CD4-positive, alpha-beta T cell treated with Interleukin-10 for 1 hour (primary cell): ENCODE measurements at regions not wholly inside any gene's neighbourhood (a gene's known extent, or its start where the extent isn't known, plus 50 kb on each side); places are given as distances from the start of the nearest gene placed in this dataset.
A peak's percentile ranks its signal among the peaks of the same experiment; 100 is the strongest.

Experiments
- DNase-seq: peaks from one replicate; pipeline ENCODE4 v3.0.0-alpha.2; 2020

DNA sequence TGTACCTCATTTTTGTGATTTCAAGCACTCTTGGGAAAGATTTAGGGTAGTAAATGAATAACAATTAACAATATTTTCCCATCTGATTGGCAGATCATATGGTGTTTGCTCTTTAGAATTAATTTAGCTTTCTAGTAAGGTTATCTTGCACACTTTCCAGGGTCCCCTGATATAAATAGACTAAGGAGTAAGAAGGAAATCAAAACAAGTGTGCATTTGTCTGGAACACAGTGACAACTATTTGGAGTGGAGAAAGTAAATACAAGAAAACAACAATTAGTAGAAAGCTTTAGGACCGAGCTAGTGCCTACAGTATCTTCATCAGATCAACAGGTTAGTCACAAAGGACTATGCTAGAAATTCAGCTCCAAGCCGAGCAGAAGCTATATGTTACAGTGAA is 429.5 kb downstream of the COG6 start:
- no peak for DNase-seq

DNA sequence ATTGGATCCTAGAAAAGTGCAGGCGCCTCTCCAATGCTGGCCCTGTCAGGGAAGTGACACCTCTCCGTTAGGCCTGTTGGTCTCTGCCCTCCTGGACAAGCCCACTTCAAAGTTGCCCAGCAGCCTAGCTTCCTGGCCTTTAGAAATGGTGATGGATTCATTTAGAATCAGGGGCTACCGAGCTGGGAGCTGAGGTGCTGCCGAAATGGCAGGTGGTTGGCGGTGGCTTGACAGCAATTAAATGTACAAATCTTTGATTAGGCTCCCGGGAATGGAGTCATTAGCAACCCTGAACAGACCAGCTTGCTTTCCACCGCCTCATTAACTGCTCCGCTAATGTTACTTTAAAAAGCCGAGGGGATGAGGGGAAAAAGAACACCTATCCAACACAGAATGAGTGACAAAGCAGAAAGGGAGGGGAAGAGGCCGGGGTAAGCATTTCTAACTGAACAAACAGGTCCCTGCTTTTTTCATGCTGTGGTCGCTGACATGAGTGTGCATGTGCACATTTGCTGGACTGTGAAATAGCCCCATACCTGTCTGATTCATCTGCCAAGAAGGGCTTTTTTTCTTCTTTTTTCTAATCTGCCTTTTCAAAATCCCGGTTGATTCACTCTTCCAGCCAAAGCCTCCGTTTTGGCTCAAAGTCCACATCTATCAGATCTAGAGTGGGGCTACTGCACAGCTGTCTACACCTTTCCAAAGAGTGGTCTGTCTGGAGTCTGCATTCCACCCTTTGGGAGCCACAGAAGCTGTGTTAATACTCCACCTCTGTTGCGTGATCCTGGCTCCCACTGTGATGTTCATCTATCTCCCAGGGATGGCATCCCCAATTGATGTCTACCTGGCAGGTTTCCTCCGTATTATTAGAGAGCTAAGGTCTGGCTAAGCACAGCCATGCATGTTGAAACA is 431.9 kb downstream of the COG6 start:
- DNase-seq: no peak

- DNase-seq: no peak
Measured at GRCh38 chr13:40094056-40094455, 438.6 kb downstream of the COG6 start.

DNA sequence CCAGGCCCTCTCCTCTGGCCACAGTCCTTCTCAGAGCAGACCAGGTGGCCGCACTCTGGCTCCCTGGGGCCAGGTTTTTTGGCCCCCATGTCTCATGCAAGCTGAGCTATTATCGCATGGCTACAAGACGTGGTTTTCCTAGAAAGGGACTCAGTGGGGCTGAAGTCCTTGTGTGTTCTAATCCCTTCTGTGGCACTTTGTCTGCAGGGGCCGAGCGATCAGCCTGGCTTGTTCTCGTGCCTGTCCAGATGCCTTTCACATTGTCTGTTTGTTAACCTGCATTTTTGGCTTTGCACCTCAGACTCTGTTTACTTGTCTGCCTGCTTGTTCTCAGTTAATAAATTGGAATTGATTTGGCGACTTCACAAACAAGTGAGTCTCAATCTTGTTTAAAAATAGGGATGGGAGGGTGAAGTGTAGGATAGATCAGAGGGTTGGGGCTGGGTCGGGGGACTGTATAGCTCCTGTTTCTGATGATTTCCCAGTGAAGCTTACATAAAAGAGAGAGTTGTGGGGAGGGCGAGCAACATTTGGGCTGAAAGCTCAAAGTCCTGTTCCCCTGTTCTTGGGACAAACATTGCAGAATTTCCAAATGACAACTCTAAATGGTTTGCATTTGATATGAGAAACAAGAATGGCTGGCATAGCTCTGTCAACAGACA is 440.4 kb downstream of the COG6 start:
- DNase-seq: no peak

- peak; percentile 23 for DNase-seq
Measured at GRCh38 chr13:40096357-40096901, 441.0 kb downstream of the COG6 start.

DNA sequence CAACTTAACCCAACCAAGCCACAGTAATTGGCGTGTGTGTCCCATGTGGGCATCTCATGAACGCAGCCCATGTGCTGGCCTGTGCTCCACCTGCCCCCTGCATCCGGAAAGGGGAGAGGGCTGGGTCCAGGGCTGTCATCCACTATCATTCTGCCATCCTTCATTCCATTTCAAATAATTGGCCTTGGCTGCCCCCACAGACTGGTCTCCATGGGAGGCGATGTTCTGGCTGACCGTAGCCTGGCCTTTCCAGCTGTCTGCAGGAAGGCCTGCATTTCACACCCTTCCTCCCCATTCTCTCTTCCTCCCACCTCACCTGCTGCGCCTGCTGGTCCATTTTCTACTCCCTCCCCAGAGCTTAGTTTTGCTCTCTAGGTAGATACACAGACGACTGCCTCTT is 442.8 kb downstream of the COG6 start:
- no peak for DNase-seq

- no peak for DNase-seq
Measured at GRCh38 chr13:40101708-40102359, 446.4 kb downstream of the COG6 start.

GRCh38 chr13:40102360-40102727 is 446.9 kb downstream of the COG6 start:
- DNase-seq: no peak

DNA sequence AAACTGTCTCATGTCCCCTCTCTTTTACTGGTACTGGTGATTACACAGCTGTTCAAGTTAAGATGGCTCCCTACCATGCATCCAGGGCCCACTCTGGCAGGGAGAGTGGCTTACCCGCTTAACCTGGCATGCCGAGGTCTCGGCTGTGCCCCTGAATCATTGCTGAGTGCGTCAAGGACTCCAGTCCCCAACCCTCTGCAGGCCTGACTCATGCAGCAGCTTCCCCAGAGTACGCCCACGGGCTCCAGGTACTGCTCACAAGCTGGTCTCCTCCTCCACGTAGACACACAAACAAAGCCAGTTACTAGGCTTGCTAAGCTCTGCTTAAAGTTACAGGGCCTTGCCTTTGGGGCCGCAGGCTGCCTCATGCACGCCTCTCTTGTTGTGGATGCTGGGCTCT is 447.4 kb downstream of the COG6 start:
- DNase-seq: no peak

DNA sequence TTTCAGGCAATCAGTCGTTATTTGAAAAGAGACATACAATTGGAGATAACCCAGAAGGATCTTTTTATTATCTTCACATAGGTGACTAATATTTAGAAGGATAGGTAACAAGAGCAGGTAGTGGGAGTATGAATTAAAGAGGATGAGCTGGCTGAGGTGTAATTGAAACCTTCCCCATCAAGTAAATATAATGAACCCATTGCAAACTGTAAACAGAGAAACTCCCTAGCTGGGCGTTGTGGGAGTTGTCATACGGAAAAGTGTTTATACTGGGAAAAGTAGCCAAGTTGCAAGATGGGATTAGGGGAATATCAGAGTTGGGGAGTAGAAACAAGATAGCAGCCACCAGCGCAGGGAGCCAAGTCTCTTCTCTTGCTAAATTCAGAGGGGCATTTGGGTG is 448.4 kb downstream of the COG6 start:
- no peak for DNase-seq

GRCh38 chr13:40105231-40105630 is 449.8 kb downstream of the COG6 start:
- no peak for DNase-seq

GRCh38 chr13:40109351-40109844 is 453.9 kb downstream of the COG6 start:
- no peak for DNase-seq

GRCh38 chr13:40113643-40114304 is 458.3 kb downstream of the COG6 start:
- no peak for DNase-seq

GRCh38 chr13:40114305-40114896 is 458.9 kb downstream of the COG6 start:
- DNase-seq: no peak

GRCh38 chr13:40115426-40115825 is 460.0 kb downstream of the COG6 start:
- DNase-seq: no peak

DNA sequence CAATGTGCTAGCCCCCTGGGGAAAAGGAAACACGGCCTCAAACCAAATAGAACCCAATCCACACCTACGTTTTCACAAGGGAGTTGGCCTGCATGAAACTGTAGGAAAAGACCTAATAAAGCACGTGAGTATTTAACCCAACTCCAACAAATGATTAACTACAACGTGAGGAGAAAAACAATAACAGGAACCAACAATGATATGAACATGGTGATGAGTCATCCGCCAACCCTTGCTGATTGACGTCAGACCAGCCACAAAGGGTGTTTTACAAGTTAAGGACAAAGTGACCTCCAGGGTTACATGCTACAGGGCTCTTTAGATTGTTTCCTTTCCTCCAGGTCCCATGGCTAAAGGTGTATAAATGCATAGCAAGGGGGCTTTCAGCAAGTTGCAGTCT is 460.5 kb downstream of the COG6 start:
- peak; percentile 51 for DNase-seq

DNA sequence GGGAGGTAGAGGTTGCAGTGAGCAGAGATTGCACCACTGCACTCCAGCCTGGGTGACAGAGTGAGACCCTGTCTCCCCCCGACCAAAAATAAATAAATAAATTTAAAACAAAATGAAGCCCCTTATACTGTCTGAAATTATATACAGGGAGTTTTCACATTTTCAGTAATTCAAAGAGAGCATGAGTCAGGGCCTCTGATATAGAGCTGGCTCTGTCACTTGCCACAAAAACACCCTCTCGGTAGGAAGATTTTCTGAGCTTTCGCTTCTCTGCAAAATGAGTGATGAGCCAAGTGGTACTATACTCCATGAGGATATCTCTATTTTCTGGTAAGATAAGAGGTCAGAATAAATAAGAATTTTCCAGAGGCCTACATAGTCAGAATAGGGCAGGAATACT is 462.9 kb downstream of the COG6 start:
- no peak for DNase-seq

- DNase-seq: no peak
Measured at GRCh38 chr13:40119852-40120251, 464.4 kb downstream of the COG6 start.

DNA sequence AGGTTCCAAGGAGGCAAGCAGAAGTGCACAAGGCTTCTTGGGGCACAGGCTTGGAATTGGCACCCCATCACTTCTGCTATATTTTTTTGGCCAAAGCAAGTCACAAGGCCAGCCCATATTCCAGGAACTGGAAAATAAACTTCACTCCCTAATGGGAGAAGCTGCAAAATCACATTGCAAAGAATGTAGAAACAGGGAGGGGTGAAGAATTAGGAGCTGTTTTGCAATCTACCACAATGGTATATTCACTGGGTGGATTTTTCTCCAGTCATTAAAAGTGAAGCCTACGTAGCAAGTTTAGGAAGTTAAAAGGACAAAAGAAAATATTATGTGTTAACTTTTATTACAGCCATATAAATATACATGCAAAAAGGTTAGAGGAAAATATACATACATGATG is 464.8 kb downstream of the COG6 start:
- DNase-seq: no peak

DNA sequence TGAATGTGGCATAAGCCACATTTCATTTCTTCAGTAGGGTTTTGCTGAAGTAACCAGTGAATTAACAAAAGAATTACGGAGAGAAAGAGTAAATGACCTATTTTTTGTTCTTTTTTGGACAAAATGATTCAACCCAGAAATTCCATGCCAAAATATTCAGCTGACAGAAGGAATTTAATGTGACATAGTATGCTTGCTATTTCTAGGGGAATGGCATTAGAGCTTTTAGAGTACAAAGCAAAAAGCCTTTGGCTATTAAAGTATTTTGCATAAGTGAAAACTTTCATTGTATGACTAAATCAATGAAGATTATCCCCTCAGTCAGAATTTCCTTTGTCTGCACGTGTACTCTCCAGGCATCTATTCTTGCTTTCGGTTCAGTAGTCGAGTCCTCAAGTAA is 465.3 kb downstream of the COG6 start:
- no peak for DNase-seq

GRCh38 chr13:40121722-40122121 is 466.3 kb downstream of the COG6 start:
- no peak for DNase-seq

- DNase-seq: no peak
Measured at GRCh38 chr13:40123962-40124632, 468.6 kb downstream of the COG6 start.
